HG02870 (cell line): ENCODE measurements at regions not wholly inside any gene's neighbourhood (a gene's known extent, or its start where the extent isn't known, plus 50 kb on each side); places are given as distances from the start of the nearest gene placed in this dataset.

ENCODE experiments used
- ATAC-seq: cut with Tn5 transposase; IDR thresholded peaks from one replicate; pipeline ENCODE4 v1.9.1; 2021; ENCODE audit warnings: mild to moderate bottlenecking, moderate library complexity; ENCODE audit not compliant: unreplicated experiment

DNA sequence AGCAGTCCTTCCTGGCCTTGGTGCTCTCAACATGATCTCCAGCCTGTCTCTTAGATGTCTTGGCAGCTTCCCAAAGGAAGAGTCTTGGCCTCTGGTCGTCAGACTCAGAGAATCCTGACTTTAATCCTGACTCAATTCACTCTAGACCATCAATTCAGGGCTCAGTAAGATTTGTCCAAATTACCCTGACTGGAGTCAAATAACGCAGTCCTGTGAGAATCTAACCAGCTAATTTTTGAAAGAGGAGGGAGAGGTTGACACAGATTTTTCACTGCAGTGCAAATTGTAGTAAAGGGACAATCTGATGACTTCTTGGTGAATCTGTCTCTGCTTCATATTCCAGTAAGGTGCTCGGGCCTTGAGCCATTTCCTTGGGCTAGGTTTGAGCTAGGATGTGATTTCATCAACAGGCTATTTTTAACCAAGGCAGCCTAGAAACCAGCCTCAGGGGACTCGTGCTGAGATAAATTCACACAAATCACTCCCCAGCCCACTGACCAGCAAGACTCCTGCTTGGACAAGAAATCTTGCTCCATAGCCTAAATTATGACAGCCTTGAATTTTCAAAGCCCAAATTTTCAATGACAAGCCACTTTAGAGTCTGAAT is 257.4 kb downstream of the ENC1 start:
- no peak for ATAC-seq

DNA sequence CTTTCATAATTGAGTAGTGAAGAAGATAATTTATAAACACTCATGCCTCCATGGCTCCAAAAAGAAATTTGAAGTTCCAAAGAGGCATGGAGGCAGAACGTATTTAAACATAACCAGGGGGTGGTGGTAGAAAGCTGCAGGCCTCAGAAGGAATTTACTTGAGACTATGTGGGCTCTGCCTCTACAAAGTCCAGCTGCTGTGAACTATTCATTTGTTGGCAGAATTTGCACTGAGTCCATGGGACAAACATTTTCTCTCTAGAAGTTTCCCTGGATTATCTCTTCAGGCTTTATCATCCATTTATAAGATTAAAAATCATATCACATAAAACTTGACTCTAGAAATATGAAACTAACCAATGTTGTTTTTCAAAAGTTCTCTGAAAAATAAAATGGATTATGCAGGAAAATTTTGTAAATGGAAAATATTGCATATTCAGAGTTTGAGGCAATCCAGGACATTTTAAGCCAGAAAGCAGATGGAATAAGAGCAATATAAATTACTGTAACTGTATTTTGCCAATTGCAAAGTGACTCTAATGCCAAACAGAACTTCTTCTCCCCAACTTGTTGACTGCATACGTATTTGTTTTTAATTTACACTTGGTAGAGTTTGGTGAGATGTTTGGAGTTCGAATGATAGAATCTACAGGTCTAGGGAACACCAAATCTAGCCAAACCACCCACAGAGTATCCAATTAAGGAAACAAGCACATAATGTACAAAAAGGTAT is 258.2 kb downstream of the ENC1 start:
- no peak for ATAC-seq

DNA sequence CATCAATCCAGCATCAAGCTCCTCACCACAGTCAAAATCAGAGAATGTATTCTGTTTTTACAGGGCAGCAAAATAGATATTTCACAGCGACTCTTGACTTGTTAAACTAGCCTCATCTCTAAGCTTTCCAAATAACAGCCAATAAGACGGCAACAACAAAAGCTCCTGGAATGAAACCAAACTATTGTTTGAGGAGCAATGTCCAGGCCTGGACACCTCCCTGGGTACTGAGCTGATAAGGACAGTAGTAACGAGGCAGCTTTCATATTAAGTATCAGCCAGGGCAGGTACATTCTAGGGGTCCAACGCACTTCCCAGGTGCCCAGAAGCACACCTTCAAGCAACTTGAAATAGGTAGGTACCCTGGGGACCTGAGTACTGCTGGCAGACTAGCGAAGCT is 260.3 kb downstream of the ENC1 start:
- ATAC-seq = no peak

DNA sequence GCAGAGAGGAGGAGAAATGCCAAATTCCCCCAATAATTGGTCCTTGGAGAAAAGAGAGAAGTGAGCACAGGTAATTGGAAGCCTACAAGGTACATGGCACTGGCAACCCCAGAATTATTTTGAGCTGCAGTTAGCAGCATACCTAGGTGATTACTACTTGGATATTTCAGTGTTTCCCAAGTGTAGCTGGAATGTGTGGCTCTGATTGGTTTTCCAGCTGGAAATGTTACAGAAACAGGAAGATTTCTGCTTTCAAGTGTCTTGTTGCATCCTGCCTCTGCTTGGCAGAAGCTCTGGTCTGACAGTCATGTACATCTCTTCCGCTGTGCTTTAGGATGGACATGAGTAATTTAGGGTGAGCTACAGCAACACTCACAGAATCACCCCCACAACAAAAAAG is 262.1 kb downstream of the ENC1 start:
- ATAC-seq = no peak

DNA sequence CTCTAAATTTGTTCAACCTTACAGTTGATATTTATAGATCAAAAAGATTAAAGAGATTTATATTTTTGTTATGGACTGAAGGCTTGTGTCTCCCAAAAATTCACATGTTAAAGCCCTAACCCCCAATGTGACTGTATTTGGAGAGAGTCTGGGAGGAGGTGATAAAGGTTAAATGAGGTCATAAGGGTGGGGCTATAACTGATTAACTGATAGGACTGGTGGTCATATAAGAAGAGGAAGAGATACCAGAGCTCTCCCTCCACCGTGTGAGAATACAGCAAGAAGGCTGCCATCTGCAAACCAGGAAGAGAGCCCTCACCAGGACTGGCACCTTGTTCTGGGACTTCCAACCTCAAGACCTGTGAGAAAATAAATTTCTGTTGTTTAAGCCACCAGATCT is 264.3 kb downstream of the ENC1 start:
- ATAC-seq = no peak

DNA sequence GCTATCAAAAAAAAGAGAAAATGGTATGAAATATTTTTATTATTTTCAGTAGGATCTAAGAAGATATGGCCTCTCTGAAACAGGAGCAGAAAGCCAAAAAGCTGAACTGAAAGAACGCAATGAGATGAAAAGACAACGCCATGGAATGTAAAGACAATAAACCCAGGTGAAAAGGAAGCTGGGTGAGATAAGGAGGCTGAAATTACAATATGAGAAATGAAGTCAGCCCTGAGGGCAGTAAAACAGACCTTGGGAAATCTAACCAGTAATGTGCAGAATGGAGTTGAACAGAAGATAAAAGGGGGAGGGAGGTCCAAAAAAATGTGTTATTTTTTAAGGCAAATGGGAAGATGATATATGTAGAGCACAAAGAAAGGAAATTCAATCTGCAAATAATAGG is 265.3 kb downstream of the ENC1 start:
- no peak for ATAC-seq

DNA sequence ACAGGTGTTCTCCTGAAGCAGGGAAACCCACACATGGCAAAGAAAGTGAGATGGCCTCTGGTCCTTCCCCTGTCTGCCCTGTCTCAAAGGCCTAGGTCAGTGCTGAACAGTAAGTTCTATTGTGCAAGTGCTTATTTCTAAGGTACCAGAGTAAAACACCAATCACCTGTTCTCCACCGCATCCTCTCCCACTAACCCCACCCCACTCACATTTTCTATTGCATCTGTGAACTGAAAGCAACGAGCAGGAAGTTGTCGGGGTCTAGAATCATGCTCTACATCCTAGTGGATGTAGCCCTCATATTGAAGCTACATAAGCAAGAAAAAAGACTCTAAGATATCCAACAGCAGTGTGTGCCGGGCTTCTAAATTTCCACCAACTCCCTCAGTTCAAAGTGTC is 265.9 kb downstream of the ENC1 start:
- ATAC-seq = no peak

DNA sequence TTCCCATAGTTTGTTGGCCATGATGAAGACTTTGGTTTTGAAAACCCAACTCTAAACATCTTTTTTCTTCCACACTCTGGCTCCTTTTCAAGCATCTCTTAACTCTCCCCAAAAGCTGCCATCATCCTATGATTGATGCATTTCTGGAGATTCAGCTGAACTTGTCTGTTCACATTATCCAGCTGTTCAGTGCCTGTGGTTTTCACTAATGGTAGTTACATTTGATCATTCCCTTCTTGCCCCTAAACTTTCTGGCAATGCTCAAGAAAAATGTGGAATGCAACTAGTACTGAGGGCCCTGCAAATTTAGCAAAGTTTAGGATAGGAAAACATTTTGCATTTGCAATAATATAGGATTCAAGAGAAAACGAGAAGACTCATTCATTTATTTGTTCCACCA is 267.5 kb downstream of the ENC1 start:
- no peak for ATAC-seq

DNA sequence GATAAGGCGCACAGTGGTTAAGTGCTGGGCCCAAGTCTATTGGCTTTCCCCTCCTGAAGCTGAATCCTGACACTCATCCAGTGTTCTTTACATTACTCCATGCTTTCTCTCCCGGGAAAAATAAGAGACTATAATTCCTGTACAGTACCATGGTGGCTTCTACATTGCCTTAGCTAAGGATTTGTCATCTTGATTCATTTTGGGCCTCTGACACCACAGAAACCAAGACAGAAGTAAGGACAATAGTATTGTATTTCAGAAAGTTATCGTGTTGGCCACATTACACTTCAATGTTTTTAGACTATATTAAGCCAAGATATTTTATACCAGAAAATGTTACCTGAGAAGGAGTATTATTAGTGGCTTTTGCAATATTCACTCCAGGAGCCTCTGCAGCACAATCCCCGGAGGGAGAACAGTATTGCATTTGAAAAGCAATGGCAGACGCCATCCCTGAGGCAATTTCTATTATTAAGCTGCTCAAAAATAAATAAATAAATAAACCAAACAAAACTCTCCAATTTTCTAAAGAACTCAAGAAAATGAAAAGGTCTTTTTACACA is 267.9 kb downstream of the ENC1 start:
- no peak for ATAC-seq

DNA sequence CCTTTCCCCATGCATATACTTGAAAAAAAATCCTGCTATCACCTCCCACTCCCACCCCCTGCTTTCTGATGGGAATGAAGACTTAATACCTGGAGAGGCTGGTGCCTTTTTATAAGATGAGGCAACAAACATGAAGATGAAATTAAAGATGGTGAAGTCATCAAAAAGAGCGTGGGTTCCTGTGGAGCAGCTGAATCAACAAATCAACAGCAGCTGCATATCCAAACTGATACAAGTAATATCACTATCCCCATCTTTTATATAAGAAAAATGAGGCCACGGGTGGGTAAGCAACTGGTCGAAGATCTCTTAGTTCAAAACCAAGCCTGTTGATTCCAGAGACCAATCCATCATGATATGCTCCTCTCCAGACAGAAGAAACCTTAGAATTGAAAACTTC is 268.5 kb downstream of the ENC1 start:
- no peak for ATAC-seq

DNA sequence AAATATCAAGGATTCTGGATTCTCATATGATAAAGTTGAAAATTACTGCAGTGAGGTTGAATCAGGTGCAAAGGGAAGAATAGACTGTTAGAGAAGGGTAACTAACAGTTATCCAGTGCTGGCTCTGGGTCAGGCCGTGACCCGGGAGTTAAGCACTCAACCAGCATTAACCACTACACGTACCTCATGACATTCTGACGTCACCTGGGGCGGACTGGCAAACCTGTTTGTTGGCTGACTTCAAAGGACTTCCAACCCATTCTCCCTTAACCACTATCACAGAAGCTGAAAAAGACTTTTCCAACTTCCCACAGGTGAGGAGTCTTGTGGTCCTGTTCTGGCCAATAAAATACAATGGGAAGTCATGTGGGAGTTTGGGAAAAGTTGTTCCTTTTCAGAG is 268.9 kb downstream of the ENC1 start:
- no peak for ATAC-seq

DNA sequence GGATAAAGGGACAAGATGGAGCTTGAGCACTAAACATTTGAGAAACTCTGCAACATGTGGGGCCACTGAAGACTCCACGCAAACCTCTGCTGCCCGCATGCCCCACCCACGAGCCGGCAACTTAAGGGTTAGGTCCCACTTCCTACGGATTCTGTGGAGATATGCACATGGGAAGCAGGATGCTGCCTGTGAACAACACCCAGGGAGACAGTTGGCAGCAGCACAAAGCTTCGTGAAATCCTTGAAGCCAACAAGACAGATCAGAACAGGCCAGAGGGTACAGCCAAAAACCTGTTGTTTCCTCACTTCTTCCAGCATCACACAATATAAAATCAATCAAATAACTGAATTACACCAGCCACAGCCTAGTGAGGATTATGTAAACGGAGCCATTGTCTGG is 270.4 kb downstream of the ENC1 start:
- ATAC-seq = no peak

DNA sequence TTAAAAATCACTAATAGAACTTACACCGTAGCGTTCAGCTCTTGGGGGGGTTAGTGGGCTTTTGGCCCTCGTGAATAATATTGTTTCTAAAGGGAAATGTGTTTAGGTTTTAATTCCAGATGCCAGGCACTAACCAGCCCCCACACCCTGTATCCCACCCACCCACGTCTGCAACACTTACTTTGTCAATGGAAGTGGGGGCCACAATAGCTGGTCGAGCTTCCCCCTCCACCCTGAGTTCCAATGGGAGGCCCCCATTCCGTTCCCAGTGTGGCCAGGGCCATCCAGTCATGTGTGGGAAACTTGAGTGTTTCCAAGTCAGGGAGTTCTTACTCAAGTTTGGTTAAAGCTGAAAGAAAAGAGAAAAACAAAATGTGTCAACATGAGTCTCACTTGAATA is 271.4 kb downstream of the ENC1 start:
- no peak for ATAC-seq

DNA sequence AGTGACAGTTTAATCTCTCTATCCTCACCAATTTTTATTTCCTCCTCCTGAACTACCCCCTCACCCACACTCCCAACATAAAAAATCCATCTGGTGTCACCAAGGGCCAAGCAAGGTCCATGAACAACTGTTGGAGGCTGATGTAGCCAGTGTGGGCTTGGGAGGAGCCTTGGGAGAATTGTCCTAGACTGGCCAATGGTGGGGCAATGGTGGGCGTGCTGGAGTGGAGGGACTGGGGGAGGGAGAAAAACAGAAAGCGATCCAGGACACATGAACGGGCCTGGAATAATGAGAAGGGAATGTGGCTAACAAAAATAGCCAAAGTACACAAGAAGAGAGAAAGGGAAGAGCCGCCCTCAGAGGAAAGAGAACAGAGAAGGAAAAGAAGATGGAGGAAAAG is 272.6 kb downstream of the ENC1 start:
- no peak for ATAC-seq

DNA sequence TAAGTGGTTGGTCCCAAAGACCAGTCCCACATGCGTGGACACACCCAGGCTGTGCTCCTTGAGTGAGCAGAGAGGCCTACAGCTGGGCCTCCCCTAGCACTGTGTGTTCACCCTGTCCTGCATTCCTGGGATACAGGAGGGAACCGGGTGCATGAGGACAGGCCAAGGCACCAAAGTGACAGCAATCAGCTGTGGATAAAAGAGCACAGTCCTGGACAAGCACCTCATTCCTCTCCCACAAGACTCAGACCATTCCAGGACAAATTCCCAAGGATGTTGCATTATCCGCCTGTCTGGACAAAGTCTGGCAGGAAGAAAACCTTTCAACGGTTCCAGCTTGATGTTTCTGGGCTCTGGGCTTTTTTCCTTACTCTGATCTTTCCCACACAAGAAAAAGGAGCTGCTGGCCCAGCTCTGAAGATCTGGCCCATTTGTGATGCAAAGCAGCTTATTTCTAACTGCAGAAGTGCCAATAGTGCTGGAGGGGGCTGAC is 273.2 kb downstream of the ENC1 start:
- ATAC-seq = no peak

DNA sequence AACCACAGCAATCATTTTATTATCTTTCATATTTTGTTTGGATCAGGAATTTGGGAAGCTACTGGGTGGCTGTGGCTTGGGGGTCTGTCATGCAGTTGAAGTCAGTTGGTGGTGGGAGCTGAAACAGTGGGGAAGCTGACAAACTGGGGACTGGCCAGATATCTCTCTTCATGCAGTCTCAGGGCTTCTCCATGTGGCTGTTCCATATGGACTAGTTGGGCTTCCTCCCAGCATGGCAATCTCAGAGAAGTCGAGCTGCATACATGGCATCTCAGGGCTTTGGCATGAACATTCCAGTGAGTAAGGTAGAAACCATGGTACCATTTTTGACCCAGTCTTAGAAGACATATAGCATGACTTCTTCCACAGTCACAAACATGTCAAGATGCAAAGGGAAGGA is 274.8 kb downstream of the ENC1 start:
- no peak for ATAC-seq

DNA sequence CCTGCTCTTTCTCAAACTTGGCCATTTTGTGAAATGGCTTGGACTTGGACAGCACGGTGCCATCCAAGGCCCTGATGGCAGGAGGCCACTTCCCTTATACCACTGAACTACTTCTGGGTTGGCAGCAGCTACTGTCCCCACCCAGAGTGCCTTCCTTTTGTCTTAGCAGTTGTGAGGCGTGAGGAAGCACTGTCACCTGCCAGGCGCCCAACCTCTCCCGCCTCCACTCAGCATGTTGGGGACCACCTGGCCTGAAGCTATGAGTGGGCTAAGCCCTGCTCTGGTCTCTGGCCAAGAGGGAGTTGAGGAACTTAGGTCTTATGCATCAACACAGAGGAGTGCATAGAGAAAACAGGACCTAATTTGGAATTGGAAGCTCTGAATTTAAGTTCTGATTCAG is 276.0 kb downstream of the ENC1 start:
- no peak for ATAC-seq

DNA sequence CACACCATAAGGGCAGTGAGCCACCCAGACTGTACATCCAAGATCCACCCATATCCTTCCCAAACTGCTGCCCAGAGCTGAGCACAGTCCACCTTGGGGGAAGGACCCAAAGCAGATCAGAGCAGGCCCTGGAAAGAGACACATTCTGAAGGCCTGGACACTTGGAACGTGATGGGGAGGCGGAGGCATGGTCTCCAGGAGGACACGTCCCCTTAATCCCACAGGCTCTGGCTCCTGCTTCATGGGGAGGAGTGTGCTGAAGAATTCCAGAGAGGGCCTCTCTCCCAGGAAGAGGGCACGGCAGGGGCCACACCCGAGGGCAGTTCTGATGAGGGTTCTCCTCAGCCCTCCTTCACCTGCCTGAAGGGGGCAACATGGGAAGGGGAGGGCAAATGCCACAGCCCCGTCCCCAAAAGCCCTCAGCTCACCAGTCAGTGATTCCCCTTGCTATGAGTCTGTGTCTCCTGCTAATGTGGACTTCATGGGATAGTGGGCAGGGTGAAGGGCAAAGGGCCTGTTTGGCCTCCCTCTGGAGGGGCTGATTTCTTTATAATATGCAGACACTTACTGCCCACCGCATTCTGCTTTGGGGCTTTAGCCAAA is 276.8 kb downstream of the ENC1 start:
- no peak for ATAC-seq

DNA sequence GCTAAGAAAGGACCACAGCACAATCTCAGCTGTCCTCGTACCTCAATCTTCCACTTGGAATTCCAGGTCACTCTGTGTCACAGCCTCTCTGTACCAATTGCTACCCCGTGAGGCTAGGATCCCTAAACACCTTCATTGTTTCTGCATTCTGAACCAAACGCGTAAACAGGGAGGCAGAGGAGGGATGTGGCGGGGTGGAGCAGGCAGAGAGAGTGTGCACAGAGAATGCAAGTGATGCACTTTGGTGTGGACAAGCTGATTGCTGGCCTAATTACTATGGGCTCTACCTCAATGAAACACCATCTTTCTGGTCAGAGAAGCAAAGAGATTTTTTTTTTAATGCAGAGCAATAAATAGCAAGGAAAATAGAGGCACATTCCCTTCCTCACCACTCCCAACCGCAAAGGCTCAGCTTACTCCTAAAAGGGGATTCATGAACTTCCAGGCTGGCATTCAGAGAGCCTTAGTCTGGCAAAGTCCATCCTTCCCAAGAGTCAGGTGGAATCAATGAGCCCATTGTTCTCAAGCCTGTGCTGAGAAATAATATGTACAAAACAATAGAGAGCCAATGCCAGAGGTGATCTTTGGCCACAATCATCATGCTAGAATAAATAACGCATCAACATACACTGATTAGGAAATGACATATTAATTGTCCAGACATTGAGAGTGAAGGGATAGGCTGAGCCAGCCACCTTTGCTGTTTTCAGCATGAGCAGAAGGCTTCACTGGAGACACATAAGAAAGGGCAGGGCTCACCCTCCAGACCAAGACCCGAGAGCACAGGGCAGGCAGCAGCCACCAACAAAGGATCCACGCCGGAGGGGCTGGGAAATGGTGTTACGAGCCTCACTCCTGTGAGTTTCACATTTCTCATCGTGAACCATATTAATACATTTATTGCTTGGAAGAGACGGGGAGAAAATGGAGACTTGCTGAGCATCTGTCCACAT is 278.8 kb downstream of the ENC1 start:
- ATAC-seq = no peak

DNA sequence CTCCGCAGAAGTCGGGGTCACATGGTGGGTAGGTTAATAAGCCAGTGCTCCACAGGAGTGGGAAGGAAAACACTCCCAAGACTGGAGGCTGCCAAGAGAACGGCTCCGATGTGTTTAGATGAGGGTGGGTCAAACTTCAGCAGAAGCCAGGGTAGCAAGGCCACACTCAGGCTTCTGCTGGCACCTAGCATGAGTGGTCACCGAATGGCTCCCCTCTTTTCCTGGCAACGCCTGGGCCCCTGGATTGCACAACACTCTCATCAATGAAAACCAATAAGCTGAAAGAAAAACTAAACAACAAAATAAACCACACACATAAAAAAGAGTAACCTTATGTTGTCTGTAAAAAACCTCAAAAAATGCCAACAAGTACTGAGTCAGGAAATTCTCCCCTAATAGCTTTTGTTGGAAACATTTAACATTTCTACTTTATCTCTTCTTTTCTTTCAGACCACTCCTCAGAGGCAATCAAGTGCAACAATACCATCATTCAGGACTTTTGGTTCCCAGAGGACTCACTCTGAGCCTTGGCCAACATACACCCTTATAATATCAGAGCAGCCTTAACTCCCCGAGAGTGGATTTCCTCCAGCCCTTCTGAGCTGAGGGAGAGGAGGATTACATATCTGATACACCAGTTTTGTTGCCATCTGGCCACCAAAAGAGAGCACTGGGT is 279.9 kb downstream of the ENC1 start:
- no peak for ATAC-seq
